Caki2 (cell line): ENCODE measurements at regions not wholly inside any gene's neighbourhood (a gene's known extent, or its start where the extent isn't known, plus 50 kb on each side); places are given as distances from the start of the nearest gene placed in this dataset.

Source experiments
- DNase-seq: peaks from one replicate; pipeline ENCODE4 v3.0.0-alpha.2; 2015; ENCODE audit warnings: low read depth
- in situ Hi-C: cut with HindIII; loops from 2 replicates; pipeline ENCODE4 v1.10.0; 2016; ENCODE audit warnings: low sequenced_read_pairs, low pct_unique_long_range_greater_than_20kb, mixed read lengths

DNA sequence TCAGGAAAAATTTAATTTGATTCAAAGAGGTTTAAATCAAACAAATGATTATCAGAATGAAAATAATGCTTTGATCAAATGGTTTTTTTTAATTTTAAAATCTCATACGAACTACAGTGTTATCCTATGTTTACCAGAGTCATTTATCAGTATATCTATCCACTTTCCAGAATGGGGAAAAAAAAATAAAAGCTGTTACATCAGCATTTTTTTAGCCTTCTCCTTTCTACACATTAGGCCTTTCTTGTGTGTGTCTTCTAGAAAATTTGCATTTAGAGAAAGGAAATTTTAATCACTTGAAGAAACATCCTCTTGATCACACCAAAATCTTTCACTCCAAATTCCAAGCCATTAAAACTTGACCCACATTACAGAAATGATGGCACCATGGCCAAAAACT lies 608.9 kb upstream of the ID2 start:
- DNase-seq = no peak
- in situ Hi-C loops = no loop called here

DNA sequence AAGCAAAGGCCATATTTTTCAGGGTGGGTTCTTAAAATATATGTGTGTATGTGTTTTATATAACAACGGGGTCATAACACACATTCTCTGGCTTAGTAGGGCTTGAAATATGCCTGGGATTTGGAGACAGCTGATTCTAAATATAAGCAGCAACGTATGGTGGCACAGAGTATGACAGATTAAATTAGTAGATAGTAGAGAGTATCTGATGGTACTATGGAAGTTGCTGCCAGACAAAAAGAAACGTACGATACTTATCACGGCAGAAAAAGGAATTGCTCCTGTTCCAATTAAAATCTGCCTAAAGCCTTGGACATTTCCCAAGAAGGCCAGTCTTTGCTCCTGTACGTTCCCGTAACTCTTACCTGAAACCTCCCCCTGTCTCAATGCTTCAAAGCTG lies 607.9 kb upstream of the ID2 start:
- in situ Hi-C loops = no loop called here
- no peak for DNase-seq

DNA sequence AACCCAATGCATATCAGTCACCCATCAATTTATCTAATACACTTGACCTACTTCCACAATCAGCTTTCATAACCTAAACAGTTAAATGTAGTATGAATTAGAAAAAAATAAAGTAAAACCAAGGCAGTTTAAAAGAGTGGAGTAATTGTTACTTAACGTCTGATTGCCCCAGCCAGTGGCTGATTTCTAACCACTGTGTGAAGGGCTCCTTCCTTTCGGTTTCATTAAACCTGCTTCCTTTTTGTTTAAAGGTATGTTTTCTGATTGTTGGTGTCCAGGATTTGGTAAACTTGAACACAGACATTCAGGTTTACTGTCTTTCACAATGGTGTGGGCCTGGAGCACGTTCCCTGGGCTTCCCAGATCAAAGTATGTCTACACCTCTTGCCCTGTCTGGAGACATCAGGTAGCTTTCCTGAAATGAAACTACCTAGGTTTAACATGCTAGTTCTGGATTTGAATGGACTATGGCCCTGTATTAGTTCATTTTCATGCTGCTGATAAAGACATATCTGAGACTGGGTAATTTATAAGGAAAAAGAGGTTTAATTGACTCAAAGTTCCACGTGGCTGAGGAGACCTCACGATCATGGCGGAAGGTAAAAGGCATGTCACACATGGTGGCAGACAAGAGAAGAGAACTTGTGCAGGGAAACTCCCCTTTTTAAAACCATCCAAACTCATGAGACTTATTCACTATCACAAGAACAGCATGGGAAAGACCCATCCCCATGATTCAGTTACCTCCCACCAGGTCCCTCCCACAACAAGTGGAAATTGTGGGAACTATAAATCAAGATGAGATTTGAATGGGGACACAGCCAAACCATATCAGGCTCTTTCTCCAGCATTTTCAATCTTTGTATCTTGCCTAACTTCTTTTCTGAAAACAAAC lies 605.2 kb upstream of the ID2 start:
- DNase-seq = no peak
- in situ Hi-C loops = no loop called here

DNA sequence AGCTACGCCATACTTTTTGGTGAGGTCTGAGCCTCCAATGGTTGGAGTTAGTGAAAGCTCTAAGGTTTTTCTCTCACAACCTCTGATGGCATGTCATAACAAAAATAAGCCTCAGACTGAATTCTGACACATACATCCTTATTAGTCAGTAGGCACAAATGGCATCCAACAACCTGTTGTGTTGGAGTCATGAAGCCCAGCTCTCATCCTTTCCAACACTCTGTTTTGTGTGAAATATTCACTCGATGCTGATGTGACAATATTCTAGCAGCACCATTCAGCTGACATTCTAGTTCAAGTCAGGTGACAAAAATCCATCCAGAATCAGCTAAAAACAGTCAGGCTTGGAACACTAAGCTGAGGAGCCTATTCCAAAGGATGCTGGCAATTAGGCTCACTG lies 603.2 kb upstream of the ID2 start:
- DNase-seq = no peak
- in situ Hi-C loops = no loop called here

DNA sequence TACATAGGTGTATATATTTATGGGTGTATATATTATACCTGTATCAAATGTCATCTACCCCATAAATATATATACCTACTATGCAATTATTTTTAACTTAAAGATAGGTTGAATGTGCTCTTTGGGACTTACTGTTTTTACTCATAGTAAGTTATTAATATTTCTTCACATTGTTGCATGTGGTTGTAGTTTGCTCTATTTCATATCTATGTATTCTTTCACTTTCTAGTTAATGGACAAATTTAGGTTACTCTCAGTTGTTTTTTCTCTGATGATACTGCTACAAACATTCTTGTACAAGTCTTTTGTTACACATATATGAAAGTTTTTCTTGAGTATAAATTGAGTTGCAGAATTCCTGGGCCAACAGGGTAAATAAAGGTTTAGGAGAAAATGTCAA lies 601.8 kb upstream of the ID2 start:
- in situ Hi-C loops = no loop called here
- DNase-seq = no peak

DNA sequence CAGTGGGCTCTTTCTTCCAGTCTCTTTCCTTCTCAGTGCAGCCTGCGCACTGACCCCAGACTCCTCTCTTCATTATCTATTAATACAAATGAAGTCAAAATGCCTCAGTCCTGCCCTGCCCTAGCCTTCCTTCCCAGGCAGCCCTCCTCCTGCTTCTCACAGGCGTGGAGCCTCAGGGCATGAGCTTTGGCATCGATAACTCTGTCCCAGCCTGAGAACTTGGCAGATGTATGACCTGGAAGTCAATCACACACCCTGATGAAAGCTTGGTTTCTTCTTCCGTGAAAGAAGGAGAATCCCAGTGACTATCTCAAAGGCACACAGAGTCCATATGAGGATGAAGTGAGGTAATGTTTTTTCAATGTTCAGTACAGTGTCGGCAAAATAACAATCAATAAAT lies 600.7 kb upstream of the ID2 start:
- in situ Hi-C loops = no loop called here
- no peak for DNase-seq

DNA sequence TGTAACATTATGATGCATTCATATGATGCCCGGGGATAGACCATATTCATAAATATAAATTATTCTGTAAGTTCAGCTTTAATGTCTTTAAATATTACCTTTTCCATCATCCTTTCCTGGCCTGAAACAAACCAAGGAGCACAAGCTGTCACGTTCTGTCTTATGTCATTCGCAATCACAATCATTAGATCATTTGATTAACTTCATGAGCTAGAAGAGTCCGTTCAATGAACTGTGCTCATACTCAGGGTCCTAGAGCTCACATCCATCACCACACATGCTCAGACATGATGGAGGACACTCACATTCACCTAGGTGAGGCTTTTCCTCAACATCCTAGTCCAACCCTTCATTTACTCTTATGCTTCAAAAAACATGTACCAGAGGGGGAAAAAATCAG lies 599.0 kb upstream of the ID2 start:
- in situ Hi-C loops = no loop called here
- DNase-seq = no peak

DNA sequence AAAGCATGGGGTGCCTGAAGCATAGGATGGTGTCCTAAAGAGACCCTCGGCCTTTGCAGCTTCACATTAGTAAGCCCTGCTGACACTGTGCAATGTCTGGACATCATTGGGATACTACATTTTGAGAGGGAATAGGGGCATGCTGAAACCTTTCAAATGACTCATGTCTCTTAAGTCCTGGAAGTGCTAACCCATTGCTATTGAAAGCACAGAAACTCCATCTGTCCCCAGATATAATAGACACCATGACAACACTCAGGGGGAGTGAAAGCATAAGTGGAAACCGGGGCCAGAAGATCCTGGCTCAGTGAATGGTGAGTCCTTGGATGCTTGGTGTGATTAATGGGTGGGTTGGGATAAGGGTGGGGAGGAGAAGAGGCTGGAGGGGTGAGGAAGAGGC lies 595.5 kb upstream of the ID2 start:
- in situ Hi-C loops = no loop called here
- no peak for DNase-seq

DNA sequence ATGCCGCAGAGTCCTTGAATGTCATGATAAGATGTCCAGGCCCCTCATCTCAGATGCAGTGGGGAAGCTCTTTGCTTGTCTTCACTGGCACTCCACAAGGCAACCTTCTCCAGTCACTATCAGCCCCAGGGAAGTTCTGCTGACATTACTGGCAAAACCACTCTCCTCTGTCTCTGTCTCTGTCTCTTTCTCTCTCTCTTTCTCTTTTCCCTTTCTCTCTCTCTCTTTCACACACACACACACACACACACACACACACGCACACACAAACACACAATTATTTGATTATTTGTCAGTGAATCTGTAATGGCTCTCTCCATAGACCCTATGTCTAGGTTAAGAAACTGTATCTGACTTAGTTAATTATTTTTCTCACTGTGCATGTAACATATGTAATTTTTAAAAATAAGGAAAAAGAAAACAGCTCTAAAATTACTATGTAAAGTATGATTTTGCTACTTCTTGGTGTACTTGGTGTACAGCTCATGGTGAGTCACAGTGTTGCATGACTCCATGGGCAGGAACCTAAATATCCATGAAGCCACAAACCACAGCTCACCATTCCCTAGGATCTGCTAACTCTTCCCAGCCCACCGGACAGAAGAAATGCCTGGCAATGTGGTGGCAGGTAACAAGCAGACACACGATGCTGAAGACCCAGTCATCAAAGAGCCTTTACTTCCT lies 594.9 kb upstream of the ID2 start:
- in situ Hi-C loops = no loop called here
- DNase-seq = peak; percentile 69

DNA sequence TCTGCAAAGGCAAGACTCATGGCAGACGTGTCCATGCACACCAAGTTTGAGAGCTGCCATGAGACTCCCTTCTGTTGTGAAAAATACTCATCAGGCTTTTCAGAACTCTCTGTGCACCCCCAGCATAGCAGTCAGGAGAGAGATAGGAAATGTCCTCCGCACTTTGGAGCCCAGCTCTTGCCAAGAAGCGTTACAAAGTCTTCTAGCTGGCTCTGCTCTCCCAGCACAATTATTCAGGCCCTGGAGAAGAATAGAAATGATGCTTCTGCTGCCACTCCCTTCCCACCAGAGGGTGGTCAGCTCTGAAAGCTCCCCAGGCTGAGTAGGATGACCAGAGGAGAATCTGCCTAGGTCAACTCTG lies 594.4 kb upstream of the ID2 start:
- in situ Hi-C loops = no loop called here
- DNase-seq = no peak

DNA sequence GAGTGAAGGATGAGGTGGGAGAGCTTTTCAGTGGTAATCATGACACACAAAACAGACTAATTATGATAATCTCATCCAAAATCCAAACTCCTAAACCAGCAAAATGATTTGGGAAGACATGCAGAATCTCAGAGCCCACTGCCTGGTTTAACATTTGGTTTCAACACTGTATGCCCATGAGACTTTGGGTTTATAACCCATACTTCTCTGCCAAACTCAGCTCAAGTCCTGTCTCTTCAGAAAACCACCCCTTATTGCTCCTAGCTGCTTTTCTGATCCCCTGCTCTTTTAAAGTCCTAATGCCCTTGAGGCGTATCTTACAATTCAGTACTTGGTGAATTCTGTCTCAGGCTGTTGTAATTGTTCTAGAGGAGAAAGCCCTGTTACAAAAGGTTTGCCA lies 593.0 kb upstream of the ID2 start:
- DNase-seq = no peak
- in situ Hi-C loops = no loop called here

DNA sequence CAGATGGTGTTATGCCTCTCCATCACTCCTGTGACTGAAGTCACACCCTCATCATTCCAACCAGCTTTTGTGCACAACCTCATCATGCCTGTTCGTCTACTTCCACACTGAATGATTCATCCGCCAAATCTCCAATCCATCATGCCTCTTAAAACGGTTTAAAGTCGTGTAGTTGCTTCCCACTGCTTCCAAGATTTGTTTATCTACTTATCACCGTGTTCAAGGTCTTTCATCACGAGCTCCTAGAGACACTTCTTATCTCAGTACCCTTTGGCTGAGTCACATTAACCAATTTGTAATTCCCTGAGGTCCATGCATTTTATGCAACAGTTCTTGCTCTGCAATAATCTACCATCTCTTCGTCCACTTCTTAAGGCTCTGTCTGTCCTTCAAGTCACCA lies 592.3 kb upstream of the ID2 start:
- DNase-seq = peak; percentile 64

DNA sequence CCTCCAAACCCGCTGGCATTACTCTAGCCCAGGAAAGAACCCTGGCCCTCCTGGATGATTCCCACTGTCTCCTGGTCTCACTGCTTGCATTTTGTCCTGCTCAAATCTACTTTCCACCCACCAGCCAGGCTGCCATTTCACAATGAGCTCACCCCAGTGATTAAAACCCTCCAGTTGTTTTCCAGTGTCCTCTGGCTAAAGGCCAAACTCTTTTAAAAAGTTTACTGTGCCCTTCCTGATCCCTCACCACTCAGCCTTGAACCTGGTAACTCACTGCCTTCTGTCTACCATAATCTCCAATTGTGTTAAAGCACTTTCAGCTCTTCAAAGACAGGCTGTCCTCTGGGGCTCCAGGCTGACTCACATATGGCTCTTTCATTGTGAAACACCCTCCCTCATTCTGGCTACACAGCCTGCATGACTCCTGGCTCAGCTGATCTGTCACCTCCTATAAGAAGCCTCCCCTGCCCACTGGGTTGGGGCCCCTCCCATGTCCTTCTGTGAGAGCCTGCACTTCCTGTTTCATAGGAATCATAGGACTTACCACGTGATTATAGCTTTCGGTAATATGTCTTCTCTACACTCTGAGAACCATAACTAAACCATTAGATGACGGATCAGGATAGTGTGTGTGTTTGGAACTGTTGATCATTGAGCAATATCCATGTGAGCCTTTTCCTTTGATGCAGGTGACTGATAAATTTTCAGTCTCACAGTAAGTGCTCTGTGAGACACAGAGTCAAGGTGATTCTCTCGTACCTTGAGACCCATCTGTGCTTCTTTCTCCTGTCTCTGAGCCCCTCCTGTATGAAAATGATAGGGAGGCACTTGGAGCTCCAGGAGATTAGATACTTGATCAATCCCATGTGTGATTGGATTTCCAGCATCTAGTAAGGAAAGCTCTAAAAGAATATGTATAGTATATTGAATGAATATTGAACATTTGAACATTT lies 590.8 kb upstream of the ID2 start:
- in situ Hi-C loops = no loop called here
- peak; percentile 54 for DNase-seq

More for the DNA sequence above, 592.3 kb upstream of the ID2 start:
- in situ Hi-C loops = no loop called here

DNA sequence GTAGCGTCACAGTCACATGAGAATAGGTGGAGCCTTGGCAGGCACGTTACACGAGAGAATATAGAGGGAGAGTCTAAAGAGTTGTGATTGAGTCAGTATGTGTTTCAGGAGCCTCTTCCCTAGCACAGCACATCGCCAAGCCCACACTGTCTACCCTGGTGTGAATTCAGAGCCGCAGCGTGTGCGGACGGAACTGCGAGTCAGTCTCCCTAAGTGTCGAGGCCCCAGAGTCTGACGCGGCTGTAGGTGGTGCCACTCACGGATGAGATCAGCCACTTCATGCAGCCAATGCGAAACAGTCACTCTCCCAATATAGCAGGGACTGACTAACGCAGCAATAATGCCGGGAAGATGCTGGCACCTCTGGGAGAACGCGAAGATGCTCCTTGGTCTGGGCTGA lies 587.3 kb upstream of the ID2 start:
- DNase-seq = no peak
- in situ Hi-C loops = no loop called here

DNA sequence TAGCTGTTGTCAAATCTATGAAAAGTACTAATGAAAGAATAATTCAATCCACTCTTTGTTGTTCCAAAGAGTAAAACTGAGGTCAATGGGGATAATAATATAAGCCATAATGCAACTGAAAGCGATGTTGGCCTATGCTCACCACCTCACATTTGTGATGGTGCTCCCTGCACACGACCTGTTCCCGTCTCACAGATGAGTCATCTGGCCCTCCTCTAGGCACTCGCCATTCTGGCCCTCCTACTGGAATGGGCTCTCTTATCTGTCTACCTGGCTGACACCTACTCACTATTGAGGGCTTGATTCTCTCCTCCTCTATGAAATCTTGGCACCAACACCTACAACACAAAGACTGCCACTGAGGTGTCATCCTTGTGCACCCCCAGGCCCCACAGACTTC lies 585.9 kb upstream of the ID2 start:
- no peak for DNase-seq
- in situ Hi-C loops = no loop called here

DNA sequence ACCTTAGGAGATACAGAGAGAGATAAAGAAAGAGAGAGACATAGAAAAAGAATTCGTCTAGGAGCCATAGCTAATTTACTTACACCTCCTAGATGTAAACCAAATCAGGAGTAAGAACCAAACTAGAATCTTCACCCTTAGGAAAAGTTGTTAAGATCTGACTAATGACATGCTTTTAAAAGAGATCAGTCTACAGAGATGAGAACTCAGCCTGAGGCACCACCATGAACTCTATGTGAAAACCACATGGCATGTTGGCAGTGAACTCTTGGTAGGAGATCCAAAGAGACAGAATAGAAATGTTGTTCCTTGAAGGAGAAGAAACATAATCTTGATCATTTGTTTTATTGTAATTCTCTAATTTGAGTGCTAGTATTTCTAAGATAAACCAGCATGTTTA lies 585.4 kb upstream of the ID2 start:
- no peak for DNase-seq
- in situ Hi-C loops = no loop called here

DNA sequence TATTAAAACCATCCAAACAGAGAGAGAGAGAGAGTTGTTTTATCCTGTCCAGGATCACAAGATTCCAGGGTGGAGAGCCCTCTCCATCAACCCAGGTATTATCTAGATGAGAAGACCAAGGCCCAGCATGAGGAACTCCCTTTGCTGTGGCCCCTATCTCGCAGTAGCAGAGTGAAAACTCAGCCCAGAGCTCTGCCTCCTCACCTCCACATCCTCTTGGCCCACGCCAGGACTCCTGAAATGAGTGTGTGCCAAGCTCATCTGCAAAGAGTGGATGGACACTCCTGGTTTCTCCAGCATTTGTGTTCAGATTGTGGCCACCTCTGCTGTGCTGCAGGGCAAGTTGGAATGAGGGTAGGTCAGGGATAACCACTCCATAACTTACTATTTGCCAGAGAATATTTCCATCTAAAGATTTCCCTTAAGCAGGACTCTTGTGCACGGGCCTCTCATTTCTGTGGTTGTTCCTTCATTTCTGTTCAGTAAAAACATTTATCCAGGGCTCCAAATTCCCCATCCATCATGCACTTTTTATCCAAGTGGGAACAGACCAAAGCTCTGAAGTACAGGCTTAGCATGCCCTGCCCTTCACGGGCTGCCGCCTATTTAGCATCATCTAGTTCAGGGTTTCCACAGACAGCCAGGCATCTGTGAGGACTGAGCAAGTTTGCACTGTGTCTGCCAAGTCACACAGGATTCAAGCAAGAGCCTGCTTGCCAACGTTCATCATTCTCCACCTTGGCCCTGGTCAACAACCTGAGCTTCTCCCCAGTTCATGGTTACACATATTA lies 583.2 kb upstream of the ID2 start:
- in situ Hi-C loops = no loop called here
- no peak for DNase-seq

DNA sequence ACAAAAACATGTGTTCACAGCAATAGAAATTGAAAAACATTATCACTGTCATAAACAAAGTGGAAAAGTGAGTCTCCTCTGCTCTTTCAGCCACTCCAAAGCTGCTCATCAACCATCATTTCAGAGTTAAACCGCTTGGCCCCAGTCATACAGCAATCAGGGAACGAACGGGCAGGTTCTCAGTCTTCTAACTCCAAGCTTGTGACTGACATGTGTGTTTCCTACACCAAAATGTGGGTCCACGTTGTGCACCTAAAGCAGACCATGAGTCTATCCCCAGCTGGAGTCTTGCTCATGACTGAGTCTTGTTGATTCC lies 582.6 kb upstream of the ID2 start:
- DNase-seq = no peak
- in situ Hi-C loops = no loop called here
